ENCODE measurements at regions not wholly inside any gene's neighbourhood (a gene's known extent, or its start where the extent isn't known, plus 50 kb on each side); places are given as distances from the start of the nearest gene placed in this dataset.

GRCh38 chr15:29968099-29968894 is 114.5 kb upstream of the GOLGA8J start:
- H3K4me1 ChIP-seq (ENCODE audit: insufficient read depth, low read length, poor library complexity, severe bottlenecking), result no peaks in the 10 kb centered on the region
- TF ChIP-seq EZH2phosphoT487 (IDR thresholded peaks at IDR 0.05; ENCODE audit: borderline replicate concordance, low read depth, low read length), result no peak
- TF ChIP-seq CTCF (conservative IDR thresholded peaks at IDR 0.05; ENCODE audit: low read length), result no peak
- no peaks in the 10 kb centered on the region for H3K9me3 ChIP-seq (ENCODE audit: low read length)
- no peaks in the 10 kb centered on the region for H3K79me2 ChIP-seq (ENCODE audit: insufficient read depth, low read depth, low read length)
- H2AFZ ChIP-seq (ENCODE audit: low read length), result no peak overlapping the region
- intact Hi-C loops (cut with micrococcal nuclease; ENCODE audit: unreplicated experiment), result no loop called here
- BruUV-seq (replicated peaks), result no TSS peak
- H4K20me1 ChIP-seq (ENCODE audit: insufficient read depth, low read length), result no peaks in the 10 kb centered on the region
- H3K4me3 ChIP-seq (ENCODE audit: low read depth, low read length, poor library complexity, severe bottlenecking), result no peak overlapping the region
- CTCF ChIA-PET (ENCODE audit: unreplicated experiment), result no interaction called here
- H3K36me3 ChIP-seq (ENCODE audit: insufficient read depth, low read length), result no peaks in the 10 kb centered on the region
- no peak for DNase-seq (ENCODE audit: low spot score)
- H3K9me2 ChIP-seq (ENCODE audit: insufficient read depth, low read length), result no peaks in the 10 kb centered on the region
- POLR2A ChIA-PET, result no interaction called here
- H3K4me2 ChIP-seq (ENCODE audit: low read length), result no peak overlapping the region
- H3K27ac ChIP-seq (ENCODE audit: low read depth, low read length, poor library complexity, severe bottlenecking), result no peak overlapping the region

- Histone ChIP-seq H3K4me3 (ENCODE audit: low read depth, low read length, poor library complexity, severe bottlenecking) (no peak overlapping the region), H3K9me2 (ENCODE audit: insufficient read depth, low read length) (no peaks in the 10 kb centered on the region), H3K4me2 (ENCODE audit: low read length) (no peak overlapping the region), H3K4me1 (ENCODE audit: insufficient read depth, low read length, poor library complexity, severe bottlenecking) (no peaks in the 10 kb centered on the region), H3K9me3 (ENCODE audit: low read length) (no peaks in the 10 kb centered on the region), H4K20me1 (ENCODE audit: insufficient read depth, low read length) (no peaks in the 10 kb centered on the region), H3K27ac (ENCODE audit: low read depth, low read length, poor library complexity, severe bottlenecking) (no peak overlapping the region), H3K79me2 (ENCODE audit: insufficient read depth, low read depth, low read length) (no peaks in the 10 kb centered on the region), H3K36me3 (ENCODE audit: insufficient read depth, low read length) (no peaks in the 10 kb centered on the region), H2AFZ (ENCODE audit: low read length) (no peak overlapping the region)
- POLR2A ChIA-PET, result no interaction called here
- CTCF ChIA-PET (ENCODE audit: unreplicated experiment), result no interaction called here
- intact Hi-C loops (cut with micrococcal nuclease; ENCODE audit: unreplicated experiment), result no loop called here
- TF ChIP-seq EZH2phosphoT487 (IDR thresholded peaks at IDR 0.05; ENCODE audit: borderline replicate concordance, low read depth, low read length), result no peak
- no TSS peak for BruUV-seq (replicated peaks)
- no peak for DNase-seq (ENCODE audit: low spot score)
These were observed 120.3 kb upstream of the GOLGA8J start for GRCh38 chr15:29962407-29962806.

GRCh38 chr15:29959384-29960137 is 123.2 kb upstream of the GOLGA8J start:
- no peak for TF ChIP-seq CTCF (conservative IDR thresholded peaks at IDR 0.05; ENCODE audit: low read length)
- H4K20me1 ChIP-seq (ENCODE audit: insufficient read depth, low read length), result no peaks in the 10 kb centered on the region
- no TSS peak for BruUV-seq (replicated peaks)
- intact Hi-C loops (cut with micrococcal nuclease; ENCODE audit: unreplicated experiment), result no loop called here
- no peak overlapping the region for H3K4me3 ChIP-seq (ENCODE audit: low read depth, low read length, poor library complexity, severe bottlenecking)
- DNase-seq (ENCODE audit: low spot score), result no peak
- no peak overlapping the region for H3K27ac ChIP-seq (ENCODE audit: low read depth, low read length, poor library complexity, severe bottlenecking)
- no peaks in the 10 kb centered on the region for H3K9me2 ChIP-seq (ENCODE audit: insufficient read depth, low read length)
- H3K36me3 ChIP-seq (ENCODE audit: insufficient read depth, low read length), result no peaks in the 10 kb centered on the region
- no peaks in the 10 kb centered on the region for H3K4me1 ChIP-seq (ENCODE audit: insufficient read depth, low read length, poor library complexity, severe bottlenecking)
- H3K4me2 ChIP-seq (ENCODE audit: low read length), result no peak overlapping the region
- ChIA-PET POLR2A (interaction anchor here (0.6 kb wide), 1 partner anchor 926 kb away, joined by 3 read pairs; no protein-coding TSS in a partner anchor), CTCF (ENCODE audit: unreplicated experiment) (no interaction called here)
- no peaks in the 10 kb centered on the region for H3K79me2 ChIP-seq (ENCODE audit: insufficient read depth, low read depth, low read length)
- no peaks in the 10 kb centered on the region for H3K9me3 ChIP-seq (ENCODE audit: low read length)
- H2AFZ ChIP-seq (ENCODE audit: low read length), result no peak overlapping the region
